NCI-H146 treated with DMSO at 0.1 percent for 48 hours (cell line): ENCODE measurements at regions not wholly inside any gene's neighbourhood (a gene's known extent, or its start where the extent isn't known, plus 50 kb on each side); places are given as distances from the start of the nearest gene placed in this dataset.
A peak's percentile ranks its signal among the peaks of the same experiment; 100 is the strongest.

Experiments
- DNase-seq: peaks from one replicate; lab custom pipeline; 2025; ENCODE audit not compliant: unreplicated experiment; lab: John Stamatoyannopoulos, UW

DNA sequence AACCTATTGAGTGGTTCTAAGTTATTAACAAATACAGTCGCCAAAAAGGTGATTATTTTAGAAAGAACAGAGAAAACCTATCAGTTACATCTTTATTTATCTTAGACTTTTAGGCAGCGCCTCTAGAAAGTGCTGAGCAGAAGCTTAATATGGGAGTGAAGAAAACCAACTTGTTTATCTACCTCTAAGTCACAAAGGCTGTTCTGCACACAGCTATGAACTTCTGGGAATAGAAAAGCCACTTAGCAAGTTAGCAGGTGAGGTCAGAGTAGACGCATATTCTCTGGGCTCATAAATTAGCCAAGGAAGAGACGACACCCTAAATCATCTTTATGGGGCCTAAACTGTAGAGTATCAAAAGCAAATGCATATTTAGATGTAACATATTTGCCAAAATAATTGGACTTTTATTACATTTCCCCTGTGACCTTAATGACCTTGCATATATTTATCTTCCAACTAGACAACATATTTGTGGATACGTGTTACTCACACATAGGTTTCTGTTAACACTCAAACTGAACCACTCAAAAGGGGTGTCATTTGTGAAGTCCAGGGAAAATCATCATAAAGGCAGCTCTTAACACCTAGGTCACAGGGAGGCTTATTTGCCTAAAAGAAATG is 267.1 kb downstream of the ADGB start:
- DNase-seq: no peak

DNA sequence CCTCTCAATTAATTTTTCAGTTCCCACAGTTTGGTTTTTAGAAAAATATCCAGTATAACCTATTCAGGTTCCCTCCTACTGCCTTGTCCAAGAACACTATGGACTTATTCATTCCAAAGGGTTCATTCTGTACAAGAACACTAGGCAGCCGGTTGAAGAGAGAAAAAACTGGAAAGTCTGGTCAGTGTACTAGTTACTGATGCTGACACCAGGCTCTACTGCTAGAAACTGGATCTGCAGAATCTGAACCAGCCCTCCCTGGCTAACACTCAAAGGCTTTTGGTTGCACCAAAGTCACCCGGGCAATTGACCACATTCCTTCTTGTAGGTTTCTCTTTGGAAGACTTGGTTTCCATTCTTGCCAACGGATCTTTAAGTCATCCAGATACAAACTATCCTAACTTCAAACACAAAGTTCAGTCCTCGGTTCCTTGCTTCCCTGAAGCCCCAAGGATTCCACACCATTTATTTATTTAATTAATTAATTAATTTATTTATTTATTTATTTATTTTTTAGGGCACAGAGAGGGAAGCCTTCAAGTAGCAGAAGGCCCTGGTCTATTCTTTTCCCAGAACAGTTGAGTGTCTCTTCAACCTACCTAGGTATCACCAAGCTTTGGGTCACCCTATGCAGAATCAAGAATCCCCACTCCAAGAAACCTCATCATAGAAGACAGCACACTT is 268.1 kb downstream of the ADGB start:
- no peak for DNase-seq

DNA sequence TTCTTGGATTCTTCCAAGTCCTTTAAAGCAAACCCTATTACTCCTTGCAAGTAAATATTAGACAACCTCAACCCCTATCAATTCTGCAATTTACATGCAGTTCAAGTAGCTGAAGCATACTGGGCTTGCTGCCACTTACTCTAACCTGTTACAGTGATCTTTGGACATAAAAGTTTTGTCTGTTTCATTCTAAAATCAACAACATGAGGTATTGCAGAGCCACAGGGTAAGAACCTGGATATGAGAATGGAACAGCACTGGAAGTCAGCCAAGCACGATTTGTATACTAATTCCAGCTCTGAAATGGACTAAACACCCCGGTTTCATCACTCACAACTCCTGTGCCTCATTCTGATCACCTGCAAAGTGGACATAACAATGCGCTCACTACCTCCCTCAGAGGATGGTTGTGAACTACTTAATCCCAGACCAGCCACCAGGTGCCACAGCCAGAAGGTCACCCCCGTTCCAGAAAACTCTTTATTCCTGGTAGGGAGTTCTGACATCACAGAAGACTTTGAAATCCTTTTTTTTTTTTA is 270.0 kb downstream of the ADGB start:
- DNase-seq: no peak

DNA sequence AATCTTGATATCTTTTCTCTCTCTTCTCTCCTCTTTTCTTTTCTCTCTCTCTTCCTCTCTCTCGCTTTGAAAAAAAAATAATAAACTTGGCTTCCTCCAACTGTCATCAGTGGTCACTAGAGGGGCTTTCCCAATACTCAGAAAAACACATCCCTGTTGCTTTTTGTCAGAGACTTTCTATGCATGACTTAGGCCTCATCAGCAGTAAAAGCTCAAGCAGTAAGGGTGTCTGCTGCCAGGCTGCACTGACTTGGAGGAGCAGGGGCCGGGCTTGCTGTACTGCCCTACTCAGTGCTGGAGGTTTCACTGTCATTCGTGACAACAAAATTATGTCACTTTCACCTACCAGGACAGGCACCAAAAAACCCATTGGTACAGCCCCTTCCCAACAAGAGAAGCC is 272.0 kb downstream of the ADGB start:
- DNase-seq: no peak

DNA sequence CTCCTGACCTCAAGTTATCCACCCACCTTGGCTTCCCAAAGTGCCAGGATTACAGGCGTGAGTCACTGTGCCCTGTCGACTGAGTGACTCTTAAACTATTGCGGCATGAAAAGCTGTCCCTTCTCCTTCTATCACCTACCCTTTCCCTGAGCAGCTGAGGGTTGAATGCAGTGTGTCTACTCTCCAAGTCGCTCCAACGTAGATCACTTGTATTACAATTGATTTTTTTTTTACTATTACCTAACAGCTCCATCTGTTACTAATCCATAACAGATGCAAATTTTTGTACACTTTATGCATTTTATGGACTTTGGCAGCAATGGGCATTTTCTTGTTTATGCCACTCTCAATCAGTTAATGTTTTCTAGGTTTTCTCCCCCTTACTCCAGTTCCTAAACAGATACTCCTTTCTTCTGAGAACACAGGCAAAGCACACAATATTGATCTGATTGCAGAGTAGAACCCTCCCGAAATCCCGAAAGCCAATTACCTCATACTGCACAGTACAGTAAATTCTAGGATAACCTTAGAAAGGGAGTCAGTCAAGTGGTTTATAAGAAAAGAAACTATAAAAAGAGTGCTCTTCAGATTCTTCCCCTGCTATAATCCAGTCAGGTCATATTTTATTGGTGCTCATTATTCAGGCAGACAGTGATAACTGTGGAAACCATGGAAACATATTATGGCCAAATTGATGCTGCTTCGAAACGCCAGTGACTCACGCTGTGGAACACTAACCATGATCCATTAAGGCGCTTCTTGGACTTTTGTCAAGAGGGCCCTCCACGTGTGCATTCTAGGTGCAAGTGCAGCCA is 273.0 kb downstream of the ADGB start:
- peak; percentile 30 for DNase-seq

DNA sequence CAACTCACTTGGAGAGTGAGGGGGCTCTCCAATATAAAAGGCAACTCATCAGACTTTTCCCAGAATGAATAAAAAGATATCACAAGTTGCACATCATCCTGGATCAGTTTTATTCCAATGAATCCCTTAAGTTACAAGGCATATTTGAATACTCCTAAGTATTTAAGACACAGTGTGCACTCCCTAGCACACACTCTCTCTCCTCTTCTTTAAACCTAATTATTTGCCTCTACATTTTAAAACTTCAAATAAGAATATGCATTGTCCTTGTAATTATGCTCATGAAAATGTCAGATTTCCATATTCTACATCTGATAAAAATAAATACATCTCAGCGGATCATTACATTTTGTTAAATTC is 273.6 kb downstream of the ADGB start:
- no peak for DNase-seq

DNA sequence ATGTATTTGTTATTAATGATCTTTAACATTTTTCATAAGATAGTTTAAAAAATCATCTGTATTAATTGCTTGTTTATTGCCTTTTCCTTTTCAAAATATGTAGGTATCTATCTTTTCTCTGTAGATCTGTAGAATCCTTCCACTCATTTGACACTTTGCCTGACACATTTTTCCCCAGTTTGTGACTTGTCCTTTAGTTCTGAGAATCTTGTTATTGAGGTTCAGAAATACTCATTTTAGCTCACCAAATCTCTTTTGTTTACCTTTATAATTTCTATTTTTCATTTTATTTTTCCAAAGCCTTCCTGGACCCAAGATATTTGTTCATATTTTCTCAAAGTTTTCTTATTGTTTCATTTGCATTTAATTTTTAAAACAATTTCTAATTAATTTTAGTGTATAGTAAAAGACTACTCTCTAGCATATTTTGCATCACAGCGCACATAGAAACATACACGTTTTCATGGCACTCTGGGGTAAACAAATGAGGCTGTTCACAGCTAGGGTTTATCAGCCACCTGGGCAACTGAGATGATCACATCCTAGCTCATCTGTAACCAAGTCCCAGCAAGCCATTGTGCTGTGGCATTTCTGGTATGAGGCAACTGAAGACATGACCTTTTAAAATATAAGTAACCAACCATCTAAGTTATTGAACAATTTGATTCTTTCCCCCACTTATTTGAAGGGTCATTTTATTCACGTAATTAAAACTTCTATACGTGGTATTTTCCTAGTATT is 275.7 kb downstream of the ADGB start:
- DNase-seq: no peak

DNA sequence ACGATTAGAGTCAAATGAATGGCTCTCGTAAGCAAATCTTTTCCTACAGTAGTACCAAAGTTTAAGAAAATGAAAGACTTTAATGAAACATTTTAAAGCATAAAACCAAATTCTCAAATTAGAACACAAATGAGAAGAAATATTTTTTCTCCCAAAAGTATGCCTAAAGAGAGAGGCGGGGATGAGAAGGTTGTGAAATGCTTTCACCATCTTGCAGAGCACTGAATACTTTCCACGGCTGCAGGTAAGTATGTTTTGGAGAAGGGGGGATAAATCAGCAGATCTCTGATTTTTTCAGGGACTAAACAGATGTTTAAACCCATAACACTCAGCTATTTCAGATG is 277.1 kb downstream of the ADGB start:
- DNase-seq: no peak

DNA sequence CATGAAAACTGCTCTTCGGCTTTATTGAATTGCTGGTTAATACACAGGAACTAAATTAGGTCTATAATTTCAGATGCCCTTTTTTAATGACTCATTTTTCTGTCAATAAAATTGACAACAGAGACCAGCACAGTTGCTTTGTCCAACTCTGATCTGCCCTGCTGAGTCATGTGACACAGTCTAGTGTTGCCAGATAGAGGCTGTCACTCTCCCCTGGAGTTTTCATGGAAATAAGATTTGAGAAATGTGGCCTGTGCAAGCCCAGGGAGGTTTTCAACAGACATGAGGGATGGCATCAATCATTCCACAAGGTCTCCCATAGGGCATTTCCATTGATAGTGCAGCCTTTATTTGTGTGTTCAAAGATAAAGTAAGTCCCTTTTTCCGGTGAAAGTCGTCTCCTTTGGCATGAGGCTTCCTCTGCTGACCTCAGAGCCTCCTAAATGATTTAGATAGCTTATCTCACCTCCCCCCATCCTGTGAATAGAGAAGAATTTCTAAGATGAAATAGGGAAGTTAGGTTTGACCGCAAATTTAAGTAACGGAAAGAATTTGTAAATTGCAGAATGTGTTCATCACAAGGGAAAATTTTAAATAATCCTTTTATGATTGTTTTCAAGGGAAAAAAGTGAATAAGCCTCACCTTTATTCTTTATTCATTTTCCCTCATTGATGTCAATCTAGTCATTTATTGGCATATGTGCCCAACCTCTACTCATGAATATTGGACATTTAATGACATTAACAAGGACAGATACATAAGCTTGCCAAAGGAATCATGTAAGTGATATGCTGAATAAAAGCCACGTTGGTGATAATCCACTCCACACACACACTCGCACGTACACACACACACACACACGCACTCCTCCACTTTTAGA is 277.7 kb downstream of the ADGB start:
- DNase-seq: no peak

DNA sequence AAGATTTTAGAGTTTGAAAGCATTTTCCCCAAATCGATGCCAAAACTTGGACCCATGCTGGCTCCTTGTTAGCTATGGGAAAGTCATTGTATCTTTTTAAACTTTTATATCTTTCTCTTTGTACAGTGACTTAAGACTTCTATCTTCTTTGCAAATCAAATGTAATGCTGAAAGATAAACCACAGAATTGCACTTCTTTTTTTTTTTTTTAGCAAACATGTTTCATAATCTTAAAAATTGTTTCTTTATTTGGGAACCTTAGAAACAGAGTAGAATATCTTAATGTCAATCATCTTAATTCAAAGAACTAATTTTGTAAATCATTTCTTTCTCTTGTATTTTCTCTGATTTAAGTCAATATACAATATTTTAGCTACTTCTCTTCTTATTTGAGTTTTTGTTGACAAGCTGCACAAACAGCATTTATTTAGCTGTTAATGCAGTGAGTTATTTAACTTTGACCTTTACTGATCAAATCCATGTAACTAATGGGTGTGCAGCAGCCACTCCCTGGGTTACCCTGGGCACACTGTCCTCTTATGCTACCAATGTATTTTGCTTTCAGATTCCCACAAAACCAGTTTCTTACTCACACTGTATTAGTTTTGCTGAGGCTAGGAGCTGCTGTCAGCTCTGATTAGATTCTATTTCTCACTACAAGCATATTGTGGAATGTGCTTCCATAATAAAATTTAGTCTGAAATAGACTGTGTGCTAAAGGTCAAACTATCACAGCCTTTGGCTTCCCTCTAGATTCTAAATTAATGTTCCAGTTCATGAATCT is 279.6 kb downstream of the ADGB start:
- no peak for DNase-seq

DNA sequence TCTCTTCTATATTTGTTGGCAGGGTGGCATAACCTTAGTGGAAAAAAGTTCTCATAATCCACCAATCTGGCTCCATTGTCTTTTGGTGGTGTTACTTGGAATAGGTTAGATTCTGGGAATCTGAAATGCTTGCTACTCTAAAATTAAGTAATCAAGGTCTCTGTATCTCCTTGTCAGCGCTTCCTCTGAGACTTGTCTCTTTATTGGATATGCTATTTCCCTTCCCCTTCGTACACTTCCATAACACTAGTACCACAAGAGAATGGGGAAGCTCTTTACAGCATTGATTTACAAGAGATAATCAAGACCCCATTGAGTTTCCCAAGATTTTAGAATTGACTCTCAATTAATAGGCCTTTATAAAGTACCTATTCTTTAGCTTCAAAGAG is 280.2 kb downstream of the ADGB start:
- no peak for DNase-seq

DNA sequence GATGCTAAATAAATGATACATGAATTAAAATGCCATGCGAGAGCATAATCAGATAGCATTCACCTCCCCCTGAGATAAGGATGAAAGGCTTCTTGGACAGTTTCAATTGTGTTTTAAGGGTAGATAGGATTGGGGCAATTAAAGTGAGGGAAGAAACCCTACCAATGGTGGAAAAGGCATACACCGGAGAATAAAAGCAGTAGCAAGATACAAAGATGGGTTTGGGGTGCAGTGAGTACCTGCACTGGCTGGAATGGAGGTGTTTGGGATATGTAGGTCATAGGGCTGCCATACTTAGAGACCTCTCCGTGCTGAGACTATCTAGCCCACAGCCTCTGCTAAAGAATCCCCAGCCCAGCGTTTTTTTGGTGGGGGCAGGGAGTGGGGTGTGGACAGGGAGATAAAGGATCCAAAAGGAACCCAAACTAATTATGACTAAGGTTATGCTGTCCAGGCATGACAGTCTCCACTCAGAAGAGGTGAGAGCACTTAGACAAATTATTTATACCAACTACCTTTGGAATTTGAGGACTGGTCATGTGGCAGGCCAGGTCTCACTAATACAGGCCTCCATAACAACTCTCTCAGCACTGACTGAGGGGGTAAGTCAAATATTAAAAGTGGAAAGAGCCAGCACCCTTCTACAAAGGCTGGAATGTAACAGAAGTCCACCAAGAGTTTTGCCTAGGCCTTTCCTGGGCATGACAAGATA is 280.8 kb downstream of the ADGB start:
- no peak for DNase-seq

DNA sequence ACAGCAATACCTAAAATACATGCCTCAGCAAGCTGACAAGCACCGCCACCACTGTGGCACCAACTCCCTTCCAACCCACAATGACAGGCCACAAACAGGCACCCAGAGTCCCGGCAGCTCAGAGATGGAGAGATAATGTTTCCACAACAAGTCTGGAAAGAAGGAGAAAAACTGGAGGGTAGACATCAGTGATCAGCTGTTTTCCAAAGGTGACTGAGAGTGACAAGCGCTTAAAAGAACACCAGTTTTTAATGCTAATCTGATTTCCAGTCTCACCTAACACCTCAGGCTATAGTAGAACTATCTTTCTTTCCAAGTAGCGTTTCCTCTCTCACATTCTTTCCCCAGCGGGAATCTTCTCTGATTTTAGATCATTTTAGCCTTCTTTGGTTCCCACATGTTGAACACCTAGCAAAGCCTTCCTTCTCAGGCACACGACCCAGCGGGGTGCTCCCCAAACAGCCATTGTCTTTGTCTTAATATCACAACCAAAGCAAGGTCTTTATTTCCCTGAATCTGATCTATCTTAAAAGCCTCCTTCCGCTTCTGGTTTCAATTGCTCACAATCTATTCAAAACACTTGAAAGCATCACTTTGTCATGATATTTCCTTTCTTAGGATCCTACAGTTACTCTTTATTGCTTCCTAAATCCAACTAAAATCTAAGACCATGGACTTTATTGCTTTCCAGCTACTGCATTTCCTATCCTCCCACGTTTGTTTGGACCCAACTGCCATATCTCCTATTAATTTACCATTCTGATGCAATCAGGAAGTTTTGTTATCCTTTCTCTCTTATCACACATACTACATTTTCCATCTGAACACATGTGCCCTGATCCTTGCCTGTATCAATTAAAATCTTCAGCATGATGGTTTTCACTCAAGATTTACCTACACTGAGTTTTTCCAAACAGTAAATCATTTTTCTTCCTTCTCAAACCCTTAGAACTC is 282.7 kb downstream of the ADGB start:
- no peak for DNase-seq

DNA sequence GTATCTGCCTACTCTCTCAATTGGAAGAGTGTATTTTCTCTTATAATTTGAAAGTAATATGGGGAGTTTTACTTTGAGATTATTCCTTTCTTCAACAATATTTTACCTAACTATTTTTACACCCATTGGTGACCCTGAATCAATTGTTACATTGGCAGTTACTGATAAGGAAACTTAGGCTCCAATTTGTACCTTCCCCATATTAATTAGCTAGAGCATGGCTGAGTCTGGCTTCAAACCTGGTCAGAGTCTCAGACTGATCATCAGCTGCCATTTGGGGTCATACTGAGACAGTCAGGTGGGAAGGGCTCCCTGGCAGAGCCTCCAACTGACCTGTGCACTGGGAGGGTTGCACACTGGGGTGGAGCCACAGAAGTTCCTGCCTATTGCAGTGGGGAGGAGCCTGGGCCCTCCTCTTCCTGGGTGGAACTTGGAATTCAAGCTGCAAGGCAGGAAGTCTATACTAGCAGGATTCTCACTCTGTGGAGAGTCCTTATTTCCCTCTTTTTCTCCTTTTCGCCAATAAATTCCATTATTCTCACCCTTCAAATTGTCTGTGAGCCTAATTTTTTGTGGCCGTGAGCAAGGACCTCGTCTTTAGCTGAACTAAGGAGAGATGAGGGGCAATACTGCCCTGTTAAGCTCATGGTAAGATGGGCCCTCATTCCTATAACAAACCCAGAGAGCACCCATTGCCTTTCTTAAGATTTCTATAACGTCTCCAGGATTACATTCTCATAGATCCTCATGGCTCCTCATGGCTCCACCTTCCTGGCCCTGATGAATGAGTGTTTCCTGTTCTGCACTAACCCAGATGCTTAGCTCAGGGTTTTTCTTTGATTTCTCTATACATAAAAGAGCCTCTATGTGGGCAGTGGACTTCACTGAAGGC is 285.1 kb downstream of the ADGB start:
- no peak for DNase-seq

DNA sequence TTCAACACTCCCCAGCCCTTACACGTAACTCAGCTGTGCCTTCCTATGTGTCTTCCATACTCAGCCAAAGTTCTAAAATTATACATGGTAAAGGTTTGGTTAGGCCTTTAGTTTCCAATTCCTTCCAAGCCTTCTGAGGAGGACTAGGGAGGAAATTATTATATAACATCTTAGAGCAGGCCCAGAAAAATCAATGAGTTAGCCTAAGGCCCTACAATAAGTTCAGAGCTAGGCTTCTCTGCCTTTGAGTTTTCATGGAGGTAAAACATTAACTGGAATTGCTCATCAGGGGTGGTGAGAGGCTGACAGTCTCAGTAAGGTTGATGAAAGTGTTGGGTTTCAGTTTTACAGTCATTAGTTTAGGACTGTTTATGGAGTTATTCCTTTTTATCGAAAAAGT is 286.0 kb downstream of the ADGB start:
- no peak for DNase-seq

DNA sequence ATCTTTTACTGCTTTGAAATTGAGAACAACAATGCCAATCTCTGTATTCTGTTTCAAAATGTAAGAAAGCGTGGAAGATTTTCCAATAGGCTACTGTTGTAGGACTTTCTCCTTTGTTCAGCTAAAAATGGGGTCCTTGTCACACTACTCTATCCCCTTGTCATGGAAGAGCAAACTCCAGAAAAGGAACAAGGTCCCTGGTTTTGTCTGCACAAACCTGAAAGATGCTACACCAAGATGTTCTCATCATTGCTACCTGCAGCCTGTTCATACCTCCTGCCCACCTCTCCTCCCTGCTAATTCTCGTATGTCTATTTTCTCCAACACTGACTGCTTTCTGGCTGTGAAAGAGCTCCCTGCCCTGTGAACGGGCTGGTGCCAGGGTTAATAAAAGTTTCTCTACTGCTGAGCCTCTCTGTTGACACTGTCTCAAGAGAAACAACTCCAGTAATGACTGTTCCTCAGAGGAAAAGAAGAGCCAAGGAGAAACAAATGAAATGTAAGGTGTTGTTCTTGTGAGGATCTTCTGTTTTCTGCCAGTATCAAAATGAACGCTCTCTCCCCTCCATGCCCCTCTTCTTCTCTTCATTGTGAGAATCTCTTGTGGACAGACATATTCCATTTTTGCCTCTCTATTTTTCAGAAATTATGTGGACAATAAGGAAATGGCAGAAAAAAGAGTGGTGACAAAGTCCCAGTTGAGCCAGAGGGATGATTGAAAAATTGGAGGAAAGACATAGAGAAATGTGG is 287.1 kb downstream of the ADGB start:
- no peak for DNase-seq
